ENCODE measurements at regions not wholly inside any gene's neighbourhood (a gene's known extent, or its start where the extent isn't known, plus 50 kb on each side); places are given as distances from the start of the nearest gene placed in this dataset.

- 89% methylated on average over 3 of the region's 3 CpGs for WGBS
- no peaks in the 10 kb centered on the region for H3K79me1 ChIP-seq (replicated peaks; ENCODE audit: low read length, poor library complexity, severe bottlenecking)
- no peak overlapping the region for H2BK12ac ChIP-seq (ENCODE audit: low read length in 2 of 2)
- no peak overlapping the region for H3K4me3 ChIP-seq (ENCODE audit: insufficient read depth in 1 of 2, low read depth in 1 of 2, low read length in 2 of 2)
- peaks cover 12% of the 10 kb centered on the region for H3K9me3 ChIP-seq (ENCODE audit: control insufficient read depth, low read length)
- no peak overlapping the region for H4K8ac ChIP-seq (ENCODE audit: low read length)
- no peak overlapping the region for H2AFZ ChIP-seq (ENCODE audit: low read depth, low read length)
- H2AK5ac ChIP-seq (ENCODE audit: low read length, severe bottlenecking): no peak overlapping the region
- H3K14ac ChIP-seq (ENCODE audit: low read length in 2 of 2): no peak overlapping the region
- DNase-seq: no peak
- H3K4ac ChIP-seq (ENCODE audit: low read depth in 1 of 2, low read length in 2 of 2): no peak overlapping the region
- H2BK120ac ChIP-seq (ENCODE audit: low read depth, low read length): no peak overlapping the region
- no peak overlapping the region for H4K91ac ChIP-seq (ENCODE audit: low read length)
- no peaks in the 10 kb centered on the region for H3K36me3 ChIP-seq (ENCODE audit: control insufficient read depth in 1 of 2, insufficient read depth in 2 of 2, low read depth in 1 of 2, low read length in 2 of 2)
- H3K23ac ChIP-seq (ENCODE audit: low read length in 2 of 2): no peak overlapping the region
- H3K4me1 ChIP-seq (ENCODE audit: control insufficient read depth, insufficient read depth, low read depth, low read length): no peaks in the 10 kb centered on the region
- no peak overlapping the region for H3K27ac ChIP-seq (ENCODE audit: low read length, poor library complexity, severe bottlenecking)
- no peak overlapping the region for H3K18ac ChIP-seq (ENCODE audit: low read depth in 1 of 2, low read length in 2 of 2)
- H2BK15ac ChIP-seq (ENCODE audit: low read depth, poor library complexity, severe bottlenecking): no peak overlapping the region
- no peaks in the 10 kb centered on the region for H3K27me3 ChIP-seq (ENCODE audit: control insufficient read depth in 1 of 2, insufficient read depth in 1 of 2, low read length in 2 of 2)
- H3K9ac ChIP-seq (ENCODE audit: low read length): no peak overlapping the region
- H3K4me2 ChIP-seq (ENCODE audit: low read length, poor library complexity, severe bottlenecking): no peak overlapping the region
- H2BK5ac ChIP-seq (ENCODE audit: low read depth, low read length, poor library complexity, severe bottlenecking): no peak overlapping the region
Measured at GRCh38 chr3:147015334-147015733, 391.0 kb downstream of the ZIC4 start.

- Histone ChIP-seq H3K4ac (ENCODE audit: low read depth in 1 of 2, low read length in 2 of 2) (no peak overlapping the region), H3K9me3 (ENCODE audit: control insufficient read depth, low read length) (no peaks in the 10 kb centered on the region), H3K14ac (ENCODE audit: low read length in 2 of 2) (no peak overlapping the region), H2BK120ac (ENCODE audit: low read depth, low read length) (no peak overlapping the region), H2BK12ac (ENCODE audit: low read length in 2 of 2) (no peak overlapping the region), H2AK5ac (ENCODE audit: low read length, severe bottlenecking) (no peak overlapping the region), H2BK5ac (ENCODE audit: low read depth, low read length, poor library complexity, severe bottlenecking) (no peak overlapping the region), H3K4me3 (ENCODE audit: insufficient read depth in 1 of 2, low read depth in 1 of 2, low read length in 2 of 2) (no peak overlapping the region), H3K23ac (ENCODE audit: low read length in 2 of 2) (no peak overlapping the region), H2AFZ (ENCODE audit: low read depth, low read length) (no peak overlapping the region), H3K27ac (ENCODE audit: low read length, poor library complexity, severe bottlenecking) (peak overlapping the region; percentile 66), H3K79me1 (replicated peaks; ENCODE audit: low read length, poor library complexity, severe bottlenecking) (no peaks in the 10 kb centered on the region), H3K18ac (ENCODE audit: low read depth in 1 of 2, low read length in 2 of 2) (no peak overlapping the region), H2BK15ac (ENCODE audit: low read depth, poor library complexity, severe bottlenecking) (no peak overlapping the region), H3K9ac (ENCODE audit: low read length) (no peak overlapping the region), H3K4me1 (ENCODE audit: control insufficient read depth, insufficient read depth, low read depth, low read length) (peaks cover 2% of the 10 kb centered on the region), H3K4me2 (ENCODE audit: low read length, poor library complexity, severe bottlenecking) (no peak overlapping the region), H3K36me3 (ENCODE audit: control insufficient read depth in 1 of 2, insufficient read depth in 2 of 2, low read depth in 1 of 2, low read length in 2 of 2) (no peaks in the 10 kb centered on the region), H4K8ac (ENCODE audit: low read length) (no peak overlapping the region), H3K27me3 (ENCODE audit: control insufficient read depth in 1 of 2, insufficient read depth in 1 of 2, low read length in 2 of 2) (no peaks in the 10 kb centered on the region), H4K91ac (ENCODE audit: low read length) (no peak overlapping the region)
- DNase-seq: no peak
- WGBS: 90% methylated on average over 1 of the region's 1 CpG
Measured at GRCh38 chr3:147008886-147009285, 397.5 kb downstream of the ZIC4 start.

- Histone ChIP-seq H3K14ac (ENCODE audit: low read length in 2 of 2) (no peak overlapping the region), H3K4ac (ENCODE audit: low read depth in 1 of 2, low read length in 2 of 2) (no peak overlapping the region)
Measured at GRCh38 chr3:147008458-147008857, 397.9 kb downstream of the ZIC4 start.

GRCh38 chr3:147007736-147008245 is 398.6 kb downstream of the ZIC4 start:
- WGBS: 79% methylated on average over 1 of the region's 2 CpGs
- H3K4me1 ChIP-seq (ENCODE audit: control insufficient read depth, insufficient read depth, low read depth, low read length): peaks cover 2% of the 10 kb centered on the region

More at GRCh38 chr3:147008458-147008857, 397.9 kb downstream of the ZIC4 start:
- Histone ChIP-seq H2AFZ (ENCODE audit: low read depth, low read length) (no peak overlapping the region), H3K4me2 (ENCODE audit: low read length, poor library complexity, severe bottlenecking) (no peak overlapping the region), H3K9ac (ENCODE audit: low read length) (no peak overlapping the region), H3K9me3 (ENCODE audit: control insufficient read depth, low read length) (no peaks in the 10 kb centered on the region), H3K4me1 (ENCODE audit: control insufficient read depth, insufficient read depth, low read depth, low read length) (peaks cover 2% of the 10 kb centered on the region), H3K79me1 (replicated peaks; ENCODE audit: low read length, poor library complexity, severe bottlenecking) (no peaks in the 10 kb centered on the region), H2BK12ac (ENCODE audit: low read length in 2 of 2) (no peak overlapping the region), H4K91ac (ENCODE audit: low read length) (no peak overlapping the region), H2BK120ac (ENCODE audit: low read depth, low read length) (no peak overlapping the region), H3K36me3 (ENCODE audit: control insufficient read depth in 1 of 2, insufficient read depth in 2 of 2, low read depth in 1 of 2, low read length in 2 of 2) (no peaks in the 10 kb centered on the region), H2BK5ac (ENCODE audit: low read depth, low read length, poor library complexity, severe bottlenecking) (no peak overlapping the region), H2AK5ac (ENCODE audit: low read length, severe bottlenecking) (no peak overlapping the region), H2BK15ac (ENCODE audit: low read depth, poor library complexity, severe bottlenecking) (no peak overlapping the region), H3K23ac (ENCODE audit: low read length in 2 of 2) (no peak overlapping the region), H3K27ac (ENCODE audit: low read length, poor library complexity, severe bottlenecking) (peak overlapping the region; percentile 44), H3K4me3 (ENCODE audit: insufficient read depth in 1 of 2, low read depth in 1 of 2, low read length in 2 of 2) (peak overlapping the region in 1 of 2 experiments; percentile 25), H4K8ac (ENCODE audit: low read length) (no peak overlapping the region), H3K18ac (ENCODE audit: low read depth in 1 of 2, low read length in 2 of 2) (no peak overlapping the region), H3K27me3 (ENCODE audit: control insufficient read depth in 1 of 2, insufficient read depth in 1 of 2, low read length in 2 of 2) (no peaks in the 10 kb centered on the region)
- WGBS: 98% methylated on average over 2 of the region's 2 CpGs
- no peak for DNase-seq

More at GRCh38 chr3:147007736-147008245, 398.6 kb downstream of the ZIC4 start:
- Histone ChIP-seq H4K91ac (ENCODE audit: low read length) (no peak overlapping the region), H2AK5ac (ENCODE audit: low read length, severe bottlenecking) (no peak overlapping the region), H3K27ac (ENCODE audit: low read length, poor library complexity, severe bottlenecking) (no peak overlapping the region), H3K36me3 (ENCODE audit: control insufficient read depth in 1 of 2, insufficient read depth in 2 of 2, low read depth in 1 of 2, low read length in 2 of 2) (no peaks in the 10 kb centered on the region), H2BK15ac (ENCODE audit: low read depth, poor library complexity, severe bottlenecking) (no peak overlapping the region), H4K8ac (ENCODE audit: low read length) (no peak overlapping the region), H3K4me2 (ENCODE audit: low read length, poor library complexity, severe bottlenecking) (no peak overlapping the region), H2BK5ac (ENCODE audit: low read depth, low read length, poor library complexity, severe bottlenecking) (no peak overlapping the region), H3K9me3 (ENCODE audit: control insufficient read depth, low read length) (no peaks in the 10 kb centered on the region), H3K4ac (ENCODE audit: low read depth in 1 of 2, low read length in 2 of 2) (no peak overlapping the region), H3K23ac (ENCODE audit: low read length in 2 of 2) (no peak overlapping the region), H3K27me3 (ENCODE audit: control insufficient read depth in 1 of 2, insufficient read depth in 1 of 2, low read length in 2 of 2) (no peaks in the 10 kb centered on the region), H2BK120ac (ENCODE audit: low read depth, low read length) (no peak overlapping the region), H2AFZ (ENCODE audit: low read depth, low read length) (no peak overlapping the region), H3K9ac (ENCODE audit: low read length) (no peak overlapping the region), H3K14ac (ENCODE audit: low read length in 2 of 2) (no peak overlapping the region), H3K18ac (ENCODE audit: low read depth in 1 of 2, low read length in 2 of 2) (no peak overlapping the region), H2BK12ac (ENCODE audit: low read length in 2 of 2) (no peak overlapping the region), H3K4me3 (ENCODE audit: insufficient read depth in 1 of 2, low read depth in 1 of 2, low read length in 2 of 2) (peak overlapping the region in 1 of 2 experiments; percentile 25), H3K79me1 (replicated peaks; ENCODE audit: low read length, poor library complexity, severe bottlenecking) (no peaks in the 10 kb centered on the region)
- no peak for DNase-seq
